HCT116 (cell line): ENCODE measurements at regions not wholly inside any gene's neighbourhood (a gene's known extent, or its start where the extent isn't known, plus 50 kb on each side); places are given as distances from the start of the nearest gene placed in this dataset.

Experiments used
- ATAC-seq: fragments of 200-7000 bp; cut with Tn5 transposase; 2 replicates; pipeline ENCODE4 v1.9.1; 2020; ENCODE audit warnings: mild to moderate bottlenecking, moderate library complexity
- BruUV-seq: library from RNA; stranded (reverse); fragments of 400-500 nt; replicated peaks from 2 replicates; lab custom pipeline; 2021; lab: Mats Ljungman, UMichigan
- CTCF ChIA-PET: fragments of 300-600 bp; sonication (Branson Sonifier 250); formaldehyde crosslinking; loops from one replicate; lab custom pipeline; 2021; ENCODE audit warnings: antibody characterized with exemption; lab: Charles Lee
- POLR2A ChIA-PET: fragments of 300-600, 350-600 bp; sonication (Branson Sonifier 250); formaldehyde crosslinking; loops from one replicate; lab custom pipeline; 2021; ENCODE audit warnings: antibody characterized with exemption; lab: Charles Lee
- RAD21 ChIA-PET, 2 experiments: fragments of 300-600 bp; sonication (Branson Sonifier 250); formaldehyde crosslinking; loops; one replicate each; lab custom pipeline; 2023; ENCODE audit warnings: low total read pairs in 2 of 2; ENCODE audit not compliant: uncharacterized antibody in 2 of 2, unreplicated experiment in 2 of 2, low non-redundant PET in 1 of 2; lab: Charles Lee
- DNase-seq: peaks from one replicate; pipeline ENCODE4 v3.0.0-alpha.2; 2010; ENCODE audit warnings: low read depth, low spot score
- H2AFZ ChIP-seq: fragments of 200-600 bp; shearing (Covaris generic), sonication (generic); 2 replicates; pipeline ENCODE4 v1.6.1; 2017; ENCODE audit warnings: low read depth, mixed run types, mixed read lengths, antibody characterized with exemption, low read length; ENCODE audit not compliant: poor library complexity, severe bottlenecking
- H3K27ac ChIP-seq: 2 replicates; pipeline ENCODE4 v1.5.1; 2012; ENCODE audit warnings: low read depth, low read length
- H3K27me3 ChIP-seq: fragments of 200-600 bp; sonication (generic); 2 replicates; pipeline ENCODE4 v1.6.1; 2016; ENCODE audit warnings: mixed run types, low read length, mixed read lengths; ENCODE audit not compliant: insufficient read depth
- H3K36me3 ChIP-seq, 2 experiments: fragments of 200-500 bp in 1 of 2; fragments of 200-600 bp in 1 of 2; sonication (Bioruptor generic) in 1 of 2; sonication (generic) in 1 of 2; 2 replicates each; pipeline versions ENCODE4 v1.5.1 to v1.6.1; 2014 to 2016; ENCODE audit warnings: low read length in 2 of 2, inconsistent platforms in 1 of 2, mixed read lengths in 1 of 2, mixed run types in 1 of 2; ENCODE audit not compliant: insufficient read depth in 2 of 2, control insufficient read depth in 1 of 2
- H3K4me1 ChIP-seq, 2 experiments: fragments of 200-600 bp in 1 of 2; sonication (generic) in 1 of 2; 2 replicates each; pipeline versions ENCODE4 v1.5.1 to v1.6.1; 2012 to 2017; ENCODE audit warnings: low read length in 2 of 2, inconsistent platforms in 1 of 2, mild to moderate bottlenecking in 1 of 2, mixed read lengths in 1 of 2, mixed run types in 1 of 2, moderate library complexity in 1 of 2; ENCODE audit not compliant: insufficient read depth in 2 of 2, control insufficient read depth in 1 of 2
- H3K4me2 ChIP-seq: fragments of 200-600 bp; sonication (generic); 2 replicates; pipeline ENCODE4 v1.6.1; 2017; ENCODE audit warnings: mixed run types, low read length, mixed read lengths
- H3K4me3 ChIP-seq, 2 experiments: fragments of 200-600 bp in 1 of 2; sonication (generic) in 1 of 2; replicated peaks in 1 of 2; 2 replicates each; pipeline ENCODE4 v1.5.1; 2011 to 2016; ENCODE audit warnings: low read length in 2 of 2, control low read depth in 1 of 2, low read depth in 1 of 2, mild to moderate bottlenecking in 1 of 2, mixed read lengths in 1 of 2, mixed run types in 1 of 2
- H3K79me2 ChIP-seq: fragments of 200-600 bp; sonication (generic); 2 replicates; pipeline ENCODE4 v1.6.1; 2017; ENCODE audit warnings: mild to moderate bottlenecking, mixed run types, low read length, moderate library complexity, mixed read lengths; ENCODE audit not compliant: insufficient read depth
- H3K9ac ChIP-seq: fragments of 200-600 bp; sonication (generic); 2 replicates; pipeline ENCODE4 v1.6.1; 2016; ENCODE audit warnings: low read length, mixed read lengths
- H3K9me2 ChIP-seq: fragments of 200-600 bp; sonication (generic), shearing (Covaris generic); 2 replicates; pipeline ENCODE4 v1.6.1; 2017; ENCODE audit warnings: mixed run types, mild to moderate bottlenecking, moderate library complexity; ENCODE audit not compliant: insufficient read depth
- H3K9me3 ChIP-seq, 2 experiments: fragments of 200-500 bp in 1 of 2; fragments of 200-600 bp in 1 of 2; sonication (Bioruptor generic) in 1 of 2; sonication (generic) in 1 of 2; 2 replicates each; pipeline ENCODE4 v1.6.1; 2014 to 2017; ENCODE audit warnings: low read length in 2 of 2, mixed read lengths in 2 of 2, inconsistent platforms in 1 of 2, low read depth in 1 of 2, mild to moderate bottlenecking in 1 of 2, mixed run types in 1 of 2, moderate library complexity in 1 of 2; ENCODE audit not compliant: control insufficient read depth in 1 of 2, insufficient read depth in 1 of 2
- H4K20me1 ChIP-seq: fragments of 200-600 bp; sonication (generic), shearing (Covaris generic); 2 replicates; pipeline ENCODE4 v1.6.1; 2017; ENCODE audit warnings: mixed run types, mild to moderate bottlenecking, moderate library complexity; ENCODE audit not compliant: insufficient read depth
- CBX3 ChIP-seq: IDR thresholded peaks from 2 replicates; pipeline ENCODE4 v1.6.1; 2012; ENCODE audit warnings: low read depth
- POLR2AphosphoS5 ChIP-seq: IDR thresholded peaks from 2 replicates; pipeline ENCODE4 v1.6.1; 2011; ENCODE audit warnings: mild to moderate bottlenecking, low read depth, low read length, moderate library complexity
- RAD21 ChIP-seq: IDR thresholded peaks from 2 replicates; pipeline ENCODE4 v1.6.1; 2012; ENCODE audit warnings: low read depth, mild to moderate bottlenecking
- REST ChIP-seq: IDR thresholded peaks from 2 replicates; pipeline ENCODE4 v1.6.1; 2012; ENCODE audit warnings: low read depth
- SRF ChIP-seq: IDR thresholded peaks from 2 replicates; pipeline ENCODE4 v1.6.1; 2012; ENCODE audit warnings: low read depth
- YY1 ChIP-seq: IDR thresholded peaks from 2 replicates; pipeline ENCODE4 v1.6.1; 2011; ENCODE audit warnings: low read length, low read depth, moderate library complexity, mild to moderate bottlenecking; ENCODE audit not compliant: insufficient replicate concordance; ENCODE audit errors: extremely low read depth
- intact Hi-C: fragments of 100-400 bp; cut with micrococcal nuclease; formaldehyde crosslinking; loops from 2 replicates; pipeline ENCODE4 v1.10.0; 2022
- TF ChIP-seq, protein P1 (sequence below), 3 experiments: fragments of 200-600 bp in 1 of 3; sonication (generic) in 1 of 3; IDR thresholded peaks in 2 of 3; conservative IDR thresholded peaks in 1 of 3; 2 replicates each; pipeline ENCODE4 v1.5.1; 2012 to 2017; ENCODE audit warnings: low read depth in 2 of 3, low read length in 2 of 3, antibody characterized with exemption in 1 of 3, borderline replicate concordance in 1 of 3, control low read depth in 1 of 3, mild to moderate bottlenecking in 1 of 3, mixed read lengths in 1 of 3, mixed run types in 1 of 3, moderate library complexity in 1 of 3; ENCODE audit not compliant: insufficient read depth in 1 of 3
- TF ChIP-seq, protein P2 (sequence below): IDR thresholded peaks from 2 replicates; pipeline ENCODE4 v1.6.1; 2012
- TF ChIP-seq, protein P3 (sequence below): IDR thresholded peaks from 2 replicates; pipeline ENCODE4 v1.6.1; 2011; ENCODE audit warnings: mild to moderate bottlenecking, low read length, moderate library complexity; ENCODE audit not compliant: insufficient replicate concordance; ENCODE audit errors: extremely low read depth

DNA sequence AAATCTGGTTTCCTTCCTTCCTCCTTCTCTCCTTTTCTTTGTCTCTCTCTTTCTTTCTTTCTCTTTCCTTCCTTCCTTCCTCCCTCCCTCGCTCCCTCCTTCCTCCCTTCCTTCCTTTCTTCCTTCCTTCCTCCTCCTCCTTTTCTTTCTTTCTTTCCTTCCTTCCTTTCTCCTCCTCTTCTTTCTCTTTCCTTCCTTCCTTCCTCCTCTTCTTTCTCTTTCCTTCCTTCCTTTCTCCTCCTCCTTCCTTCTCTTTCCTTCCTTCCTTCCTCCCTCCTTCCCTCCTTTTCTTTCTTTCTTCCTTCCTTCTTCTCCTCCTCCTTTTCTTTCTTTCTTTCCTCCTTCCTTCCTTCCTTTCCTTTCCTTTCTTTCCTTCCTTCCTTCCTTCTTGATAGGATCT is 61.2 kb downstream of the VIP start:
- CTCF ChIA-PET: no interaction called here
- BruUV-seq: no TSS peak
- intact Hi-C loops: no loop called here
- Histone ChIP-seq H4K20me1 (no peaks in the 10 kb centered on the region), H3K4me1 (no peaks in the 10 kb centered on the region), H3K9ac (no peak overlapping the region), H3K9me3 (no peaks in the 10 kb centered on the region), H3K36me3 (no peaks in the 10 kb centered on the region), H3K27me3 (peaks cover 62% of the 10 kb centered on the region), H3K9me2 (no peaks in the 10 kb centered on the region), H2AFZ (no peak overlapping the region), H3K27ac (no peak overlapping the region), H3K4me3 (no peak overlapping the region), H3K79me2 (no peaks in the 10 kb centered on the region), H3K4me2 (no peak overlapping the region)
- POLR2A ChIA-PET: no interaction called here
- TF ChIP-seq, protein P1, sequence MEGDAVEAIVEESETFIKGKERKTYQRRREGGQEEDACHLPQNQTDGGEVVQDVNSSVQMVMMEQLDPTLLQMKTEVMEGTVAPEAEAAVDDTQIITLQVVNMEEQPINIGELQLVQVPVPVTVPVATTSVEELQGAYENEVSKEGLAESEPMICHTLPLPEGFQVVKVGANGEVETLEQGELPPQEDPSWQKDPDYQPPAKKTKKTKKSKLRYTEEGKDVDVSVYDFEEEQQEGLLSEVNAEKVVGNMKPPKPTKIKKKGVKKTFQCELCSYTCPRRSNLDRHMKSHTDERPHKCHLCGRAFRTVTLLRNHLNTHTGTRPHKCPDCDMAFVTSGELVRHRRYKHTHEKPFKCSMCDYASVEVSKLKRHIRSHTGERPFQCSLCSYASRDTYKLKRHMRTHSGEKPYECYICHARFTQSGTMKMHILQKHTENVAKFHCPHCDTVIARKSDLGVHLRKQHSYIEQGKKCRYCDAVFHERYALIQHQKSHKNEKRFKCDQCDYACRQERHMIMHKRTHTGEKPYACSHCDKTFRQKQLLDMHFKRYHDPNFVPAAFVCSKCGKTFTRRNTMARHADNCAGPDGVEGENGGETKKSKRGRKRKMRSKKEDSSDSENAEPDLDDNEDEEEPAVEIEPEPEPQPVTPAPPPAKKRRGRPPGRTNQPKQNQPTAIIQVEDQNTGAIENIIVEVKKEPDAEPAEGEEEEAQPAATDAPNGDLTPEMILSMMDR (IDR thresholded peaks at IDR 0.05 in 2 of 3, conservative IDR thresholded peaks at IDR 0.05 in 1 of 3; ENCODE audit: borderline replicate concordance in 1 of 3, insufficient read depth in 1 of 3, low read depth in 2 of 3, low read length in 2 of 3): no peak
- TF ChIP-seq POLR2AphosphoS5 (no peak), CBX3 (no peak), SRF (no peak), RAD21 (no peak), REST (no peak), YY1 (no peak)
- TF ChIP-seq, protein P2, sequence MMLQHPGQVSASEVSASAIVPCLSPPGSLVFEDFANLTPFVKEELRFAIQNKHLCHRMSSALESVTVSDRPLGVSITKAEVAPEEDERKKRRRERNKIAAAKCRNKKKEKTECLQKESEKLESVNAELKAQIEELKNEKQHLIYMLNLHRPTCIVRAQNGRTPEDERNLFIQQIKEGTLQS: no peak
- TF ChIP-seq, protein P3, sequence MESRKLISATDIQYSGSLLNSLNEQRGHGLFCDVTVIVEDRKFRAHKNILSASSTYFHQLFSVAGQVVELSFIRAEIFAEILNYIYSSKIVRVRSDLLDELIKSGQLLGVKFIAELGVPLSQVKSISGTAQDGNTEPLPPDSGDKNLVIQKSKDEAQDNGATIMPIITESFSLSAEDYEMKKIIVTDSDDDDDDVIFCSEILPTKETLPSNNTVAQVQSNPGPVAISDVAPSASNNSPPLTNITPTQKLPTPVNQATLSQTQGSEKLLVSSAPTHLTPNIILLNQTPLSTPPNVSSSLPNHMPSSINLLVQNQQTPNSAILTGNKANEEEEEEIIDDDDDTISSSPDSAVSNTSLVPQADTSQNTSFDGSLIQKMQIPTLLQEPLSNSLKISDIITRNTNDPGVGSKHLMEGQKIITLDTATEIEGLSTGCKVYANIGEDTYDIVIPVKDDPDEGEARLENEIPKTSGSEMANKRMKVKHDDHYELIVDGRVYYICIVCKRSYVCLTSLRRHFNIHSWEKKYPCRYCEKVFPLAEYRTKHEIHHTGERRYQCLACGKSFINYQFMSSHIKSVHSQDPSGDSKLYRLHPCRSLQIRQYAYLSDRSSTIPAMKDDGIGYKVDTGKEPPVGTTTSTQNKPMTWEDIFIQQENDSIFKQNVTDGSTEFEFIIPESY: no peak
- RAD21 ChIA-PET: no interaction called here
- no peak for DNase-seq
- ATAC-seq: no peak
